Endothelial cell (in vitro differentiated cells): ENCODE measurements at regions not wholly inside any gene's neighbourhood (a gene's known extent, or its start where the extent isn't known, plus 50 kb on each side); places are given as distances from the start of the nearest gene placed in this dataset.

Experiments
- DNase-seq: peaks from one replicate; pipeline ENCODE4 v3.0.0; 2021; ENCODE audit warnings: low spot score
- H3K27ac Mint-ChIP-seq: one replicate; pipeline ENCODE4 v1.8.0; 2021; ENCODE audit warnings: mixed read lengths, inconsistent platforms; ENCODE audit not compliant: unreplicated experiment
- H3K27me3 Mint-ChIP-seq: one replicate; pipeline ENCODE4 v1.8.0; 2021; ENCODE audit warnings: mild to moderate bottlenecking, moderate library complexity, mixed read lengths, inconsistent platforms; ENCODE audit not compliant: unreplicated experiment
- H3K36me3 Mint-ChIP-seq: one replicate; pipeline ENCODE4 v1.8.0; 2021; ENCODE audit warnings: mild to moderate bottlenecking, low read depth, mixed read lengths, inconsistent platforms; ENCODE audit not compliant: unreplicated experiment
- H3K4me1 Mint-ChIP-seq: one replicate; pipeline ENCODE4 v1.8.0; 2021; ENCODE audit warnings: mild to moderate bottlenecking, mixed read lengths, inconsistent platforms; ENCODE audit not compliant: unreplicated experiment
- H3K4me3 Mint-ChIP-seq: one replicate; pipeline ENCODE4 v1.8.0; 2021; ENCODE audit warnings: mild to moderate bottlenecking, mixed read lengths, inconsistent platforms; ENCODE audit not compliant: unreplicated experiment
- H3K9me3 Mint-ChIP-seq: one replicate; pipeline ENCODE4 v1.8.0; 2021; ENCODE audit warnings: mixed read lengths, inconsistent platforms; ENCODE audit not compliant: unreplicated experiment
- CTCF ChIP-seq: fragments of 200-600 bp; sonication (generic); IDR thresholded peaks from one replicate; pipeline ENCODE4 v1.5.0; 2021; ENCODE audit warnings: antibody characterized with exemption; ENCODE audit not compliant: unreplicated experiment

DNA sequence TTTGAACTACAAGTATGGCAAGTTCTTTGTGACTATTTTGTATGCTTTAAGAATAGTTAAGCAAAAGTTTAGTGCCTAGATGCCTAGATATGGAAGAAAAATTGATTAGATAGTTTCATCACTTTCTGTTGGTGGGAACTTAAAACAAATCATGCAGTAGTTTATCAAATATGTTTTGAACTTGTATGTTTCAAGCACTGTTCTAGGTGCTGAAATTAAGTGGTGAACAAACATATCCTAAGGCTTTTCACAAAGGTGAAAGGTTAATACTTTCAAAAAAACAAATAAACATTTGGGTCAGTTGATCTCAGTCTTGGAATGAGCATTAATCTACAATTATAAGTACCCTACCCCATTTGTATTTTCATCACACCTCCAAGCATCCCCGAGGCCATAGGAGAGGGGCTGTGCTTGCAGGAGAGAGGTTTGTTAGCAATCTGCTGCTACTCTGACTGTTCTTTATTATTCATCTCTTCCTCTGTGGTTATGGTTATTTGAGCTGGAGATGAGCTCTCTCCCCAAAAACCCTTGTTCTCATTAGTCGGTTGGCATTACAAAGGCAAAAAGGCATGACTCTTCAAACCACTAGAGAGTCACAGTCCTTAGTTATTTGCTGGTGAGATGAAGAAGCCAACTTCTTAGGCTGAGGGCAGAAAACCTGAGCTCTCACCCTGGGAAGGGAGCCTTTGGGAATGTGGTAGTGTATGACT is 103.9 kb upstream of the FHL2 start:
- Mint-ChIP-seq H3K9me3 (no peaks in the 10 kb centered on the region), H3K36me3 (no peaks in the 10 kb centered on the region), H3K27me3 (peaks cover 1% of the 10 kb centered on the region), H3K4me1 (peaks cover 7% of the 10 kb centered on the region), H3K27ac (no peak overlapping the region), H3K4me3 (no peak overlapping the region)
- TF ChIP-seq CTCF = no peak
- DNase-seq = no peak

- Mint-ChIP-seq H3K27ac (no peak overlapping the region), H3K9me3 (no peaks in the 10 kb centered on the region), H3K4me1 (peaks cover 1% of the 10 kb centered on the region), H3K4me3 (no peak overlapping the region), H3K27me3 (no peaks in the 10 kb centered on the region), H3K36me3 (no peaks in the 10 kb centered on the region)
- TF ChIP-seq CTCF = no peak
- DNase-seq = no peak
Measured at GRCh38 chr2:105498281-105498846, 99.5 kb upstream of the FHL2 start.

DNA sequence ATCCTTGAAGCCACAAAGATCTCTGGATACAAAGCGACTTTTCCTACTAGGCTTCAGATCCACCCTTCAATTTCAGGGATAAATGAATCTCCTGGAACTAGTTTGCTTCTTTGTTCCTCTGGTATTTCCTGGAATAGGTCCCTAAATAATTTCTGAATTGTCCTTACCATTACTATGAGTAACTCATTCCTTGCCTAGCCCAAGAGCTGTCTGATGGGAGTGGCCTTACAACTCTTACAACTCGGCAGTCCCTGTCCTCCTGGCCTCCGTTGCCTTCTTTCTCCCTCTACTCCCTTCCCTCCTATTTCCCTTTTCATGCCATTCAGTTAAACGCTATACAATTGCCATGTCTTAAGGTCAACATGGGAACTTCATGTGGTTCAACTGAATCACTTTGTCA is 98.2 kb upstream of the FHL2 start:
- peaks cover 5% of the 10 kb centered on the region for H3K9me3 Mint-ChIP-seq
- TF ChIP-seq CTCF = no peak
- no peaks in the 10 kb centered on the region for H3K36me3 Mint-ChIP-seq
- no peak overlapping the region for H3K27ac Mint-ChIP-seq
- no peak overlapping the region for H3K4me3 Mint-ChIP-seq
- no peaks in the 10 kb centered on the region for H3K27me3 Mint-ChIP-seq
- no peak for DNase-seq
- H3K4me1 Mint-ChIP-seq = no peaks in the 10 kb centered on the region

DNA sequence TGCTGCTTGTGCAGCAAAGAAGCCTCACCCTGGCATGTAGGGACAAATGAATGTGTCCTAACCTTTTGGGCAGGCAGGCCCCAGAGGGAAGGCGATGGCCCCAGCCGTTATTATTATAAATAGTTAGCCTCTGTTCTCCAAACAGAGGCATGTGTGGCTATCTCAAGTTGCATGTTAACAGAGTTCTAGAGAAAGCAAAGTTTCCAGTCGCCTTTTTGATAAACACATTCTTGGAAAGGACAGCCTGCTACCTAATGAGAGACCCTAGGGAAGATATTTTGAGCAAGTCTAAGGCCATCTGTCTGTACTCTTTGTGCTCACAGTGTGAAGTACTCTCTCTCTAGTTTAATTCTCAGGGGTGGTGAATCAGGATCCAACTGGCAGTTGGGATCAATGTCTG is 97.4 kb upstream of the FHL2 start:
- Mint-ChIP-seq H3K27me3 (no peaks in the 10 kb centered on the region), H3K4me1 (no peaks in the 10 kb centered on the region), H3K36me3 (no peaks in the 10 kb centered on the region), H3K27ac (no peak overlapping the region), H3K4me3 (no peak overlapping the region), H3K9me3 (peaks cover 5% of the 10 kb centered on the region)
- no peak for TF ChIP-seq CTCF
- DNase-seq = no peak

- H3K27me3 Mint-ChIP-seq = no peaks in the 10 kb centered on the region
- H3K4me3 Mint-ChIP-seq = no peak overlapping the region
- no peak for DNase-seq
- peaks cover 3% of the 10 kb centered on the region for H3K36me3 Mint-ChIP-seq
- no peak overlapping the region for H3K27ac Mint-ChIP-seq
- H3K9me3 Mint-ChIP-seq = peaks cover 5% of the 10 kb centered on the region
- TF ChIP-seq CTCF = no peak
- H3K4me1 Mint-ChIP-seq = no peaks in the 10 kb centered on the region
Measured at GRCh38 chr2:105494683-105495425, 96.0 kb upstream of the FHL2 start.
